Activated naive CD8-positive, alpha-beta T cell treated with anti-CD3 and anti-CD28 coated beads, Interleukin-2, amount 10 ng/mL, durations not matched to agents 7 days and 5 days (primary cell): ENCODE measurements at regions not wholly inside any gene's neighbourhood (a gene's known extent, or its start where the extent isn't known, plus 50 kb on each side); places are given as distances from the start of the nearest gene placed in this dataset.

Experiments
- ATAC-seq: fragments of 150-1000 bp; cut with Tn5 transposase; one replicate; pipeline ENCODE4 v1.10.0; 2021; ENCODE audit warnings: low read depth, moderate library complexity
- POLR2A ChIA-PET: fragments of 350-600 bp; sonication (Branson Sonifier 250); formaldehyde crosslinking; loops from one replicate; lab custom pipeline; 2021; ENCODE audit warnings: antibody characterized with exemption; lab: Charles Lee
- DNase-seq: peaks from one replicate; pipeline ENCODE4 v3.0.0; 2021
- H3K27ac Mint-ChIP-seq: one replicate; pipeline ENCODE4 v1.8.0; 2022; ENCODE audit warnings: mild to moderate bottlenecking, mixed read lengths
- H3K27me3 Mint-ChIP-seq: one replicate; pipeline ENCODE4 v1.8.0; 2022; ENCODE audit warnings: mild to moderate bottlenecking, moderate library complexity, mixed read lengths
- H3K36me3 Mint-ChIP-seq: one replicate; pipeline ENCODE4 v1.8.0; 2021; ENCODE audit warnings: mild to moderate bottlenecking, mixed read lengths
- H3K4me1 Mint-ChIP-seq: one replicate; pipeline ENCODE4 v1.8.0; 2021; ENCODE audit warnings: mixed read lengths
- H3K4me3 Mint-ChIP-seq: one replicate; pipeline ENCODE4 v1.8.0; 2022; ENCODE audit warnings: mild to moderate bottlenecking, moderate library complexity, mixed read lengths
- H3K9me3 Mint-ChIP-seq: one replicate; pipeline ENCODE4 v1.8.0; 2021; ENCODE audit warnings: mixed read lengths

DNA sequence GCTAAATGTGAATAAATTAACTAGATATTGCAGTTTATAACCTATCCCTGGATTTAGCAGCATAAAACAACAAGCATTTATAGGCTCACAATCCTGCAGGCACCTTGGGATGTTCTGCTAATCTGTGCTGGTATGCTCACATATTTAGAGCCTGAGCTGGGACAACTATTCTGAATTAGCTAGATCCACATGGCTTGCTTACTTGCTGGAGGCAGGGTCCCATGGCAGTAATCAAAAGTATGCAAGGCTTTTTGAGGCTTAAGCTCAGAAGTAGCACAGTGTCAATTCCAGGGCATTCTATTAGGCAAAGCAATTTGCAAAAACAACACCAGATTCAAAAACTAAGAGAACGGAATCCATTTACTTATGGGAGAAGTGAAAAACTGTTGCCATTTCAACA is 745.0 kb upstream of the ACO1 start:
- Mint-ChIP-seq H3K9me3 (no peaks in the 10 kb centered on the region), H3K4me3 (no peak overlapping the region), H3K27me3 (no peaks in the 10 kb centered on the region), H3K4me1 (no peaks in the 10 kb centered on the region), H3K27ac (no peak overlapping the region), H3K36me3 (no peaks in the 10 kb centered on the region)
- POLR2A ChIA-PET, result no interaction called here
- DNase-seq (no peak), ATAC-seq (no peak)

DNA sequence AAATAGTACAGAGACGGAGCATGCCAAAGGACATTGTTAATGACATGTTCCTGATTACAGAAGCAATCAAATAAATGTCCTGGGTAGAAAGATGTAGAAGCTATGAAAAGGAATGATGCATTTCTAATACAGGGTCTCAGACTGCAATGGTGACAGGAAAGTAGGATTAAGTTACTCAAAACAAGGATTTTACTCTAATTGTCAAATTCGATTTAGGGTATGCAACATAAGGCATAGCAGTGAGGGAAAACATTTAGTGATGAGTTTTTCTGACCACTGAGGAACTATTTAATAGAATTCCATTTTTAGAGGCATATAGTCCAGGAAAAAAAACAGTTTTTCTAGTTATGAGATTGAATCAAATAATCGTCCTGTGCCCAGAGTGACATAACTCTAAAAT is 715.1 kb upstream of the ACO1 start:
- no peaks in the 10 kb centered on the region for H3K27me3 Mint-ChIP-seq
- H3K27ac Mint-ChIP-seq, result no peak overlapping the region
- POLR2A ChIA-PET, result no interaction called here
- H3K9me3 Mint-ChIP-seq, result no peaks in the 10 kb centered on the region
- no peaks in the 10 kb centered on the region for H3K36me3 Mint-ChIP-seq
- ATAC-seq, result no peak
- no peaks in the 10 kb centered on the region for H3K4me1 Mint-ChIP-seq
- no peak for DNase-seq
- no peak overlapping the region for H3K4me3 Mint-ChIP-seq

DNA sequence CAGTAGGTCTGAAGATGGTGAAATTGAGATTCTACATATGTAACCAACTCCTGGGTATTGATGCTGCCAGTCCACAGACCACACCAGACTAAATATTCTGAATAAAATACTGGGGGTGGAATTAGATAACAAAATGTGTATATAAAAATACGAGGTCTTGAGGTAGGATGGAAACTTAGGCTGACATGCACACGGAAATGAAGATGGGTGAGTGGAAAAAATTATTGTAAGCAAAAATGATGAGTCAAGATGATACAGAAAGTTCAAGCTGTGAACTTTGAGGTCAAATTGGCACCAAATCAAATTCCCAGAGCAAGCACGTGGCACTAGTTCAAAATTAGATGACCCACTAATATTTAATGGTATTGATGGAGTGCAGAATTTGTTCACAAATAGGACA is 713.4 kb upstream of the ACO1 start:
- no peak for ATAC-seq
- Mint-ChIP-seq H3K27ac (no peak overlapping the region), H3K4me1 (no peaks in the 10 kb centered on the region), H3K4me3 (no peak overlapping the region), H3K36me3 (no peaks in the 10 kb centered on the region), H3K9me3 (no peaks in the 10 kb centered on the region), H3K27me3 (no peaks in the 10 kb centered on the region)
- DNase-seq, result no peak
- POLR2A ChIA-PET, result no interaction called here

DNA sequence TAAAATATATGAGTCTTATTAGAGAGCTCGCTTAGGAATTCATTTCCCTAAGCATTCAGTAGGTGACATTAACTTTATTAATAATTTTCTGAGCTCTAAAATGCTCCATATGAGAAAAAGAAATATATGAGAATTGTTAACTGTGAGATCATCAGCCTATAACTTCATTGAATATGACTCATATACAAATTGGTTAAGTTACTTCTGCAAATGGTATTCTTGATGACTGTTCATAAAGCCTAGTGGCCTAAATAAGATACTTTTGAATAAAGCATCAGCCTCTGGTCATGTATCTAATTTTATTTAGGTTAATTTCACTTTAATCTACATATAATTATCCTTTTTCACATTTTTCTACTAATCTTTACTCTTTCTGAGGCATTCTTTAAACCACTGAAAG is 710.2 kb upstream of the ACO1 start:
- Mint-ChIP-seq H3K4me3 (no peak overlapping the region), H3K36me3 (no peaks in the 10 kb centered on the region), H3K9me3 (no peaks in the 10 kb centered on the region), H3K27ac (no peak overlapping the region), H3K4me1 (no peaks in the 10 kb centered on the region), H3K27me3 (no peaks in the 10 kb centered on the region)
- ATAC-seq (no peak), DNase-seq (no peak)
- POLR2A ChIA-PET, result no interaction called here

DNA sequence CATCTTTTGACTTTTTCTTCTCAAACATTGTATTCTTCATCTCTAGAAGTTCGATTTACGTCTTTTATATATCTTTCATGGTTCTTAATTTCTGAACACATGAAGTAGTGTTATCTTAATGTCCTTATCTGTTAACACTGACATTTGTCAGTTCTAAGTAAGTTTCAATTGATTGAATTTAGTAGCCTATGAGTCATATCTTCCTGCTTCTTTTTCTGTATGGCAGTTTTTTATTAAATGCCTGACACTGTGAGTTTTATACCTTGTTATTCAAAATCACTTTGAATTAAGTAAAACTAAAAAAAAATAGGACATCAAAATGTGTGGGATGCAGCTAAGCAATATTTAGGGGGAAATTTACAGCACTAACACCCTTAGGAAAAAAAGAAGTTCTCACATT is 707.0 kb upstream of the ACO1 start:
- H3K4me3 Mint-ChIP-seq, result no peak overlapping the region
- ATAC-seq (no peak), DNase-seq (no peak)
- no peaks in the 10 kb centered on the region for H3K36me3 Mint-ChIP-seq
- POLR2A ChIA-PET, result no interaction called here
- H3K4me1 Mint-ChIP-seq, result no peaks in the 10 kb centered on the region
- no peaks in the 10 kb centered on the region for H3K27me3 Mint-ChIP-seq
- peaks cover 2% of the 10 kb centered on the region for H3K9me3 Mint-ChIP-seq
- H3K27ac Mint-ChIP-seq, result no peak overlapping the region

DNA sequence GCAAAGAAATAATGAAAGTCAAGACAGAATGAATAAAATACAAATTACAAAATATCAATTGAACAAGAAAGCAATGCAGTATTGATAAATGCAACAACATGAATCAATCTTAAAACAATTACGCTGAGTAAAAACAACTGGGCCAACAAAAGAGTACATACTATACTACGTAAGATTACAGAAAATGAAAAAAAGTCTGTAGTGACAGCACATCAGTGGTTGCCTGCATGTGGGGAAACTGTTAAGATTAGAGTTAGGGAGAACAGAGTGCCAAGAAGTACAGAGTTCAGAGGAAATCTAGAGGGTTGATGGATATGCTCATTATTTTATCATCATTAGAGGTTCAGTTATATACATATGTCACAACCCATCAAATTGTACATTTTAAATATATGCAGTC is 706.6 kb upstream of the ACO1 start:
- Mint-ChIP-seq H3K4me1 (no peaks in the 10 kb centered on the region), H3K9me3 (peaks cover 2% of the 10 kb centered on the region), H3K36me3 (no peaks in the 10 kb centered on the region), H3K27ac (no peak overlapping the region), H3K27me3 (no peaks in the 10 kb centered on the region), H3K4me3 (no peak overlapping the region)
- DNase-seq (no peak), ATAC-seq (no peak)
- POLR2A ChIA-PET, result no interaction called here

DNA sequence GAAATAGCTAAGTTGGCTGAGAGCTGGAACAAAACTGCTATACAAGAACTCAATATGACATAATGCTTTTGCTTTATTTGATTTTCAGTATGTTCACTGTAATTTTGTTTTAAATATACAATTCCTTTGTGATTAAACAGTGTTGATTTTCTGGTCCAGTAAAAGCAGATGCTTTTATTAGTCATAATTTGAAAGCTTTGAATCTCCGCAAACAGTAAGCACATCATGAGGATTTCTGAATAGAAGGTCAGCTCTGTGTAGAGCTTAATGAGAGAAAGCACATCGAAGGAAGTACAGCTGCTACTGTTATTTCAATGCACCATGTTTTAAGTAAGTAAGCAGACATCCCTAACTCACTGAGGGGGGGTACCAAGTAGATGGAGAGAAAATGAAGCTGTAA is 701.3 kb upstream of the ACO1 start:
- DNase-seq (no peak), ATAC-seq (no peak)
- H3K27ac Mint-ChIP-seq, result no peak overlapping the region
- H3K27me3 Mint-ChIP-seq, result no peaks in the 10 kb centered on the region
- POLR2A ChIA-PET, result no interaction called here
- H3K9me3 Mint-ChIP-seq, result peaks cover 5% of the 10 kb centered on the region
- H3K4me1 Mint-ChIP-seq, result no peaks in the 10 kb centered on the region
- H3K4me3 Mint-ChIP-seq, result no peak overlapping the region
- no peaks in the 10 kb centered on the region for H3K36me3 Mint-ChIP-seq

DNA sequence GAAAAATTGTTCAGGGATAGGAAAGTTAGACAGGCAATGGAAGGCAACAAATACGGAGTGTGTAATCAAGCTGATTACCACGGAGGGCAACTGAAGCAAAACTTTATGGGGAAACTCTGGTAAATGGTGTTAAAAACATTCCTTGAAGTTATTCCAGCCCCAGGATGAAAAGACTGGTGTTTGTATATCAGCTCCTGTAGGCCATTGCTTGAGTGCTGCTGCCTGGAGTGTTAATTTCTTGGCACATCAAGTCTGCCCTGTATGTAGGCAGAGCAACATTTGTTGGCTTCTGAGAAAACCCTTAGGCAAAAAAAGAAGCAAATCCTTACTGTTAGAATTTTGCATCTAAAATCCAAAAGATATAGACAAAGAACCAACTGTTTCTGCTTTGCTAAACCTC is 686.5 kb upstream of the ACO1 start:
- POLR2A ChIA-PET, result no interaction called here
- H3K36me3 Mint-ChIP-seq, result no peaks in the 10 kb centered on the region
- H3K27ac Mint-ChIP-seq, result no peak overlapping the region
- peaks cover 8% of the 10 kb centered on the region for H3K9me3 Mint-ChIP-seq
- ATAC-seq (no peak), DNase-seq (no peak)
- peaks cover 3% of the 10 kb centered on the region for H3K4me1 Mint-ChIP-seq
- no peaks in the 10 kb centered on the region for H3K27me3 Mint-ChIP-seq
- no peak overlapping the region for H3K4me3 Mint-ChIP-seq

DNA sequence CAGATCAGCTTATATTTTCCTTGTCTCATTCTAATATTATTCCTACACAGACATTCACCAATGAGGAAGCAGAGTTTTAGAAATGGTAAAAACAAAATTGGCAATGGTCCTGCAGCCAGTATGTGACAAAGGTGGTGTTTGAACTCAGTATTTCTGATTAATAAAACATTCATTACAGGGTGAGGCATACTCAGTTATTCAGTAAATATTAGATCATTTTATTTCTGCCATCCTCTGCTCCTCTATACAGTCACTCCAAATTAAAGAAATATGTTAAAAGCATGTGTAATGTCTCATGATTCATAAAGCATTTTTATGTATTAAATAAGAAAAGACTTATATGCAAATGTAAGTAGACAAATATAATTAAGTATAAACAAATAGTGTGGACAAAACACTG is 684.6 kb upstream of the ACO1 start:
- Mint-ChIP-seq H3K27me3 (no peaks in the 10 kb centered on the region), H3K9me3 (peaks cover 9% of the 10 kb centered on the region), H3K4me3 (no peak overlapping the region), H3K4me1 (peaks cover 3% of the 10 kb centered on the region), H3K27ac (no peak overlapping the region), H3K36me3 (no peaks in the 10 kb centered on the region)
- ATAC-seq (no peak), DNase-seq (no peak)
- POLR2A ChIA-PET, result no interaction called here

DNA sequence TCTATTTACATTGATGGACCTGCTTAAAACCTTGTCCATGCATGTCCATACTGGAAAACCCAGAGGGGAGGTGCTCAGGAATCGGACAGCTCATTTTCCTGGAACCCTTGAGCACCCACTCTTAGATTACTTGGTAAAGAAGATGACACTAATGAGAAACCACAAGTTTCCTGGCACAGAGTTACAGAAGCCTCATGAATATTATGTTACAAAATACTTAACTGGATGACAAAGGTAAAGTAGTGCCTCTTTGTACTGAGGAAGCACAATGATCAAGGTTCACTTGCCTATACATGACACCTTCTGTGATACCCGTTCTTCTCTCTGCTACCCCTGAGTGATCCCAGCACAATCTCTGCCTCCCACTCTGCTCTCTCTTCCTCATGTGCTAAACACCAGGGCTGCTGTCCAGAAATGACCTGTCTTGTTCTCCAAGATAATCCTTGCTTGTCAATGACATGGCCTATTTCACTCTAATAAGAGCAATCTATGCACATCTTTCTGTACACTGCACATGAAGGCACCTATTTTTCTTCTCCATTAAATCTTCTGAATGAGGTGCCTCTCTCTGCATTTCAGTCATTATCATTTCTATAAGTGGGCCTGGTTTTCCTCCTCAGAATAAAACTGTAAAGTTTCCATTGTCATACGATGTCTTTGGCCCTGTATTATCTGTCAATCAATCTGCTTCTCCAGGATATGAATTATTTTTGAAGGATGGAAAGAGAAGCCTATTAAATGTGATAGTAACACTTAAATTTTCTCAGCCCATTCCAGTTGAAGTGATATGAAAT is 684.0 kb upstream of the ACO1 start:
- POLR2A ChIA-PET, result no interaction called here
- Mint-ChIP-seq H3K4me3 (no peak overlapping the region), H3K36me3 (no peaks in the 10 kb centered on the region), H3K4me1 (peaks cover 3% of the 10 kb centered on the region), H3K27me3 (no peaks in the 10 kb centered on the region), H3K9me3 (peaks cover 9% of the 10 kb centered on the region), H3K27ac (peak overlapping the region; percentile 6)
- no peak for ATAC-seq
- DNase-seq, result no peak

DNA sequence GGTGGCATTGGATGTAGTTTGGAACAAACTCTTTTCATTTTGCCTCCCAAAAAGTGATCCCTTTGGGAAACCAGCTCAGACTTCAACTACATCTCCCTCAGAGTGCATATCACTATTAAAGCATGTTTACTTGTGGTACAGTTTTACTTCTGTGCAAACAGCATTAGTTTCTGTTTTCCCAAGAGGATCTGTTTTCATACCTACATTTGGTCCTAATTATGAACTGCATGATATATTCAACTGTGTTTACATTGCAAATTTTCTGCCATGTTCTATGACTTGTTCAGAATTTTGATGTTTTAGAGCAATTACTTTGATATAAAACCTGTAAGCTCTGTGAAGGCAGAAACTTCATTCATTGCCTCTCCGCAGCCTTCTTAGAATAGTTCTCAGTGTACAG is 681.5 kb upstream of the ACO1 start:
- H3K27me3 Mint-ChIP-seq, result no peaks in the 10 kb centered on the region
- peaks cover 5% of the 10 kb centered on the region for H3K9me3 Mint-ChIP-seq
- no peak for DNase-seq
- H3K4me3 Mint-ChIP-seq, result no peak overlapping the region
- no peaks in the 10 kb centered on the region for H3K36me3 Mint-ChIP-seq
- POLR2A ChIA-PET, result no interaction called here
- peaks cover 3% of the 10 kb centered on the region for H3K4me1 Mint-ChIP-seq
- no peak for ATAC-seq
- no peak overlapping the region for H3K27ac Mint-ChIP-seq

DNA sequence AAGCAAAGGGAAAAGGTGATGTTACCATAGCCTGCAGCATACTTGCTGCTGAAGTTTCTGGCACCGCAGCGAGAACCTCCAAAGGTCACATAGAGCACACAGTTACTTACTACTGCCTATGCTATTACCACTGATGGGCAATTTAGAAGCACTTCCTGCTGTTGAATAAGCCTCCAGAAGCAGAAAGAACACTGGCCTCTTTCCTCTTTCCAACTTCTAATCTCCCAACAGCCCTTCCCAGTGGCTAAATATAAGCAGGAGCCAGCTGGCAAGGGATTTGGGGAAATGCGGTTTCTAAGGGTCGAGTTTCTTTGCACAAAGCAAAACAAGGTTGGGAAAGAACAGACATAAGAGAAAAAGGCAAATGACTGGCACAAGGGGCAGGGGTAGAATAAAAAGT is 669.2 kb upstream of the ACO1 start:
- ATAC-seq, result no peak
- Mint-ChIP-seq H3K4me1 (no peaks in the 10 kb centered on the region), H3K27ac (no peak overlapping the region), H3K4me3 (no peak overlapping the region), H3K36me3 (no peaks in the 10 kb centered on the region), H3K9me3 (peaks cover 2% of the 10 kb centered on the region), H3K27me3 (no peaks in the 10 kb centered on the region)
- no peak for DNase-seq
- POLR2A ChIA-PET, result no interaction called here

DNA sequence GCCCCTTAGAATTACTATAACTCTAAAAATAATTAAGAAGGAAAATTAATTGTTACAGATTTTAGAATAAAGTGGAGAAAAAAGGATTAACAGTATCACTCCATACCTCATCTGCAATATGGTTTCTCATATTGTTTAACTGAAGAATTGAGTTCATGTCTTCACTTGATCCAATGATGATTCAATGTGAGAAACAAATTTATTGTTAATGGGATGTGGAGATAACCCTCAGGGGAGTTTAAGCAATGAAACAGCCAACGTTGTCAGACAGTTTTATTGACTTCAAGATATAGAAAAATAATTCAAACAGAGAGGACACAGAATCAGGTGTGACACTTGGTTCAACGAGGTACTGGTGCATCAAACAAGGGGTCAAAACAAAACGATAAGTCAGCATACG is 665.2 kb upstream of the ACO1 start:
- POLR2A ChIA-PET, result no interaction called here
- Mint-ChIP-seq H3K4me3 (no peak overlapping the region), H3K36me3 (no peaks in the 10 kb centered on the region), H3K27ac (no peak overlapping the region), H3K27me3 (no peaks in the 10 kb centered on the region), H3K4me1 (no peaks in the 10 kb centered on the region), H3K9me3 (peaks cover 4% of the 10 kb centered on the region)
- ATAC-seq (no peak), DNase-seq (no peak)

DNA sequence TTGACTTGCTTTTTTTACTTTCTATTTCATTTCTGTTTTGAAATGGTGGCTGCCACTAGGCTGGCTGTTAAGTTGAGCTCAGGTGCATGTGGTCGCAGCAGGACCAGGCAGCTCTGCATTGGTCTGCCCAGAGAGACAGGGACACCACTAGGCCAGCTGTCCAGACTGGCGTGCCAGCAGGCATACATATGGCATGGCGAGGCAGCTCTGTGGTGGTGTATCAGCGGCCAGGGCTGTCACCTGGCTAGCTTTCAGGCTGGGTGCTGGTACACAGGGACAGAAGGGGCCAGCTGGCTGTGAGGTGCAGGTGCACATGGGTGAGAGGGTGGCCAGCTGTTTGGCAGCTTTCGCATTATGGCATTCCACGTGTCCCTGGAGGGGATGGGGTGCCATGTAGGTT is 654.0 kb upstream of the ACO1 start:
- POLR2A ChIA-PET, result no interaction called here
- Mint-ChIP-seq H3K36me3 (no peaks in the 10 kb centered on the region), H3K27ac (no peak overlapping the region), H3K4me1 (no peaks in the 10 kb centered on the region), H3K4me3 (no peak overlapping the region), H3K9me3 (no peaks in the 10 kb centered on the region), H3K27me3 (no peaks in the 10 kb centered on the region)
- ATAC-seq (no peak), DNase-seq (no peak)

DNA sequence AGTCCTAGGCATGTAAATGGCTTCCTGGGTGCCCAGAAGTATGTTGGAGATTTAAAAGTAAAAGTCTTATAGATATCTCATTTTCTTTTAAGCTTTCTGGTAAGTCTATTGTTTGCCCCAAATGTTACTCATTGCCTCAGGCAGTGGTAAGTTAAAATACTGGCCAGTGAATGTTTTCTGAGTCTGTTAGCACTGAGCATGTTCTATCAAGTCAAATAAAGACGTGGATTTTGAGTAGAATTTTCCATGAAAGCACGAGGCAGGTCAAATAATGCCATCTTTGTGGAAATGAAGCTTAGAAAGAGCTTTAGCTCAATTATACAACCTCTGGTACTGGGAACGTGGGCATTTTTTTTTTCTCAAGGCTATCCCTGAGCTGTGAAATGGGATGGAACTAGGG is 651.3 kb upstream of the ACO1 start:
- POLR2A ChIA-PET, result no interaction called here
- Mint-ChIP-seq H3K4me3 (no peak overlapping the region), H3K27ac (no peak overlapping the region), H3K4me1 (no peaks in the 10 kb centered on the region), H3K27me3 (no peaks in the 10 kb centered on the region), H3K36me3 (no peaks in the 10 kb centered on the region), H3K9me3 (no peaks in the 10 kb centered on the region)
- no peak for ATAC-seq
- no peak for DNase-seq
